ENCODE measurements at regions not wholly inside any gene's neighbourhood (a gene's known extent, or its start where the extent isn't known, plus 50 kb on each side); places are given as distances from the start of the nearest gene placed in this dataset.
"Not testable (repeated sequence)": the region's sequence is repeated elsewhere in the genome, so short reads cannot be mapped to it uniquely, and the experiment has no call there.

GRCh38 chr2:195125889-195126288 lies 531.1 kb upstream of the SLC39A10 start:
- DNase-seq = not testable (repeated sequence)

DNA sequence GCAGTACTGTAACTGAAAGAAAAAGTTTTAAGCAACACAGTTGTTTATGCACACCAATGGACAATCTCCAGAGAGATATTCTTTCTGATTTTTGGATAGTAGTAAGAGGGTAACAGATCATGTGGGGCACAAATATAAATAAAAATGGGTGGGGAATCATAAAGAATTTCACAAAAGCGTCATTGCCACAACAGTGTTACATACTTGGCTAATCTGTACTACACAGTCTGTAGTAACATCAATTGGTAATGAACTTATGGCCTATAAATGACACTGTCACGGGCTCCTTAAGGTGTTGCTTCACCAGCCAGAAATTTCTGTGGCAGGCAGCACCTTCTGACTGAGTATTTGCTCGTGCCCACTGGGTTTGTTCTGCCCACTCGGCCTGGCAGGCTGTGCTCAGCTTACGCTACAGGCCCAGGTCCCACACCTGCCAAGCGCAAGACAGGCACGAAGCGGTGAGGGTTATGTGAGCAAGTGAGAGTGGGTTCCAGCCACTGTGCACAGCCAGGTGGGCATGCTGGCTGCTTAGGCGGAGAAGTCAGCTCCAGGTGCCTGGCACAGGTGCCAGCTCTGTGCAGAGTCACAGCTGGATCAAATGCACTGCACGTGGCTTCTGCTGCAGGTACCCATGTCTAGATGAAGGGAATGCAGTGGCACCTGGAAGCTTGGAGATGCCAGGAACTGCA lies 532.5 kb upstream of the SLC39A10 start:
- DNase-seq = no peak

- no peak for DNase-seq
These were observed 534.4 kb upstream of the SLC39A10 start for GRCh38 chr2:195122653-195123052.

DNA sequence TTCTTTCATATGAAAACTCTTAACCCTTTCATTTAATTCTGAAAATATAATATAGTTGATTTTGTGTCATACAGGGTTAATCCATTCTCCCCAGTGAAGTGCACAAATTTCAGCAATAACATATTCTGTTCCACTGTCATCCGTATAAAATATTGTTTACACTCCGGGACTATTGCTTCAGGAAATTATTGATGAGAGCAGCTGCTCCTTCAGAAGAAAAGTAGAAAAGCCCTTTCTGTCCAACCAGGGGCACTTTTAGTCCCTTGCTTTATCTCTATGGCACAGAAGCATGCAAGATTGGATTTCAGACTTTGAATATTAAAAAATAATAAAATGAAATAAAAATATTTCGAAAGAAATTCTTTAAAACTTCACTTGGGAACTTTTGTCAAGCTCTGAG lies 535.7 kb upstream of the SLC39A10 start:
- DNase-seq = no peak

- DNase-seq = no peak
These were observed 537.8 kb upstream of the SLC39A10 start for GRCh38 chr2:195119231-195119630.

DNA sequence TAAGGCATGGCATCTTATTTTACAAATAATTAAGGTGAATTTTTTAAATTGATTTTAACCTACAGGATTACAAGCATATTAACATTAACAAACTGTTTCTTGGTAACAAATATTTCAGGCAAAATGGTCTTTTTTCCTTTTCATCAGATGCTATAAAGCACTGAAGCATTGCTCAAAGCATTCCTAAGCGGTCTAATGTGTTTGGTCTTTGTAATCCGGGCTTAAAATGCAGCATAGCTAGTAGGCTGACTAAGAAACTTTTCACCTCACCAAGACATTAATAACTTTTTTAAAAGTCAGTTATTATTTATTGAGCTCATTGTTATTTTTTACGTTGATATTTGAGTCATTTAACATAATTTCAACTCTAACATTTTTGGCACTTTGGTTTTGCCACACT lies 538.8 kb upstream of the SLC39A10 start:
- DNase-seq = no peak

GRCh38 chr2:195117011-195117410 lies 540.0 kb upstream of the SLC39A10 start:
- DNase-seq = no peak

GRCh38 chr2:195115738-195116137 lies 541.3 kb upstream of the SLC39A10 start:
- DNase-seq = no peak

- DNase-seq = no peak
These were observed 548.8 kb upstream of the SLC39A10 start for GRCh38 chr2:195108182-195108581.

GRCh38 chr2:195106681-195107380 lies 550.2 kb upstream of the SLC39A10 start:
- DNase-seq = no peak

DNA sequence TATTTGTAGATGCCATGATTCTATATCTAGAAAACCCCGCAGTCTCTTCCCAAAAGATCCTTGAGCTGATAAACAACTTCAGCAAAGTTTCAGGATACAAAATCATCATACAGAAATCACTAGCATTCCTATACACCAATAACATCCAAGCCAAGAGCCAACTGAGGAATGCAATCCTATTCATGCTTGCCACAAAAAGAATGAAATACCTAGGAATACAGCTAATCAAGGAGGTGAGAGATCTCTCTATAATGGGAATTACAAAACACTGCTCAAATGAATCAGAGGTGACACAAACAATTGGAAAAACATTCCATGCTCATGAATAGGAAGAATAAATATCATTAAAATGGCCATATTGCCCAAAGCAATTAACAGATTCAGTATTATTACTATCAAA lies 551.4 kb upstream of the SLC39A10 start:
- no peak for DNase-seq

GRCh38 chr2:195094330-195094729 lies 562.7 kb upstream of the SLC39A10 start:
- no peak for DNase-seq

GRCh38 chr2:195092341-195092740 lies 564.7 kb upstream of the SLC39A10 start:
- DNase-seq = no peak

DNA sequence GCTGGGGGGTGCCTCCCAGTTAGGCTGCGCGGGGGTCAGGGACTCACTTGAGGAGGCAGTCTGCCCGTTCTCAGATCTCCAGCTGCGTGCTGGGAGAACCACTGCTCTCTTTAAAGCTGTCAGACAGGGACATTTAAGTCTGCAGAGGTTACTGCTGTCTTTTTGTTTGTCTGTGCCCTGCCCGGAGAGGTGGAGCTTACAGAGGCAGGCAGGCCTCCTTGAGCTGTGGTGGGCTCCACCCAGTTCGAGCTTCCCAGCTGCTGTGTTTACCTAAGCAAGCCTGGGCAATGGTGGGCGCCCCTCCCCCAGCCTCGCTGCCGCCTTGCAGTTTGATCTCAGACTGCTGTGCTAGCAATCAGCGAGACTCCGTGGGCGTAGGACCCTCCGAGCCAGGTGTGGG lies 584.2 kb upstream of the SLC39A10 start:
- not testable (repeated sequence) for DNase-seq

DNA sequence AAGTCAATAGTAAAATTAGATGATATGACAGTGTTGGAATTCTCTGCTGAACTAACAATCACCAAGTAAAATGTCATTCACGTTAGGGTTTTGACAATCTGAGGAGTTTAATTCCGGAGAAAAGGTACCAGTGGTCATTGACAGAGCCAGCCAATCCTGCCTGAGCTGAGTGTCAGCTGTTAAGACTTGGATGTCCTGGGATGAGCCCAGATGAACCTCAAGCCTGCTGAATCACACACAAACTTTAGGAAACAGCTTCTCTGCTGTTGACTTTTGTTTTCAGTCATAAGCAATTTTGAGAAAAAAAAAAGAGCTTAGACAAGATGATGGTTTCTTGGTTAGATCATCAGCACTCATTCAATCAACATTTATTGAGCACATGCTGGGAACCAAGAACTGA lies 600.0 kb upstream of the SLC39A10 start:
- no peak for DNase-seq

GRCh38 chr2:195055996-195056395 lies 601.0 kb upstream of the SLC39A10 start:
- no peak for DNase-seq

GRCh38 chr2:195051401-195051800 lies 605.6 kb upstream of the SLC39A10 start:
- DNase-seq = no peak

- no peak for DNase-seq
These were observed 607.5 kb upstream of the SLC39A10 start for GRCh38 chr2:195049372-195050031.

GRCh38 chr2:195047955-195048354 lies 609.1 kb upstream of the SLC39A10 start:
- no peak for DNase-seq

- no peak for DNase-seq
These were observed 612.2 kb upstream of the SLC39A10 start for GRCh38 chr2:195044801-195045200.

DNA sequence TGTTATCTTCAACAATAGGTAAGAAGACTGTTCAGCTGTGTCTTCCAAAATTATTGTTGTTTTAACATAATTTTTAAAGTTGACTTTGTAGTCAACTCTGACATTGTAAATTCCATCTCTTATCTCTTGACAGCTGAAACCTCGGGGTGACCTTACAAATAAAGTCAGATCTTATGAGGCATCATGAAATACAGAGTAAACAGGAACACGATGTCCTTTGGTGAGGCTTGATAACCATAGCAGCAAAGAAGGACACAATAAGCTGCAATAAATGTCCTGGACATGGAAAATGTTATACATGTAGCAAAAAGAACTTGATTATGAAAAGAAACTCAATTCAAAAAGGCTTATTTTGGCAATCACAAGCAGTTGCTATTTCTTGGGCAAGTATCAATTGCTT lies 618.9 kb upstream of the SLC39A10 start:
- no peak for DNase-seq

DNA sequence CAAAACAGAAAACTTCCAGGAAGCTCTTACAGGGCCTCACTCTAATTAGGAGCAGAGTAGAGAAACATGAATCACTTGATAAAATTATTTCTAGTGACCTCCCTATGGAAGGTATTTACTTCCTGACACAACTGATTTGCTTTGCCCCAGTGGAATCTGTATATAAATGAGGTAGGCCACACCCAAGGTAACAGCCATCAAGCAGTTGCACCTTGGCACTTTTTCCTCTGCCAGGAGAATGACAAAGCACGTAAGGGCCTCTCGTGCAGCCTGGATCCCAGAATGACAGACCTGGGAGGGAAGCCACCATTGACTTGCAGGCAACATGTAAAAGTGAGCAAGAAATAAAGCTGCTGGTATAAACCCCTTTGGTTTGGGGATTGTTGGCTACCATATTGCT lies 620.0 kb upstream of the SLC39A10 start:
- DNase-seq = no peak

DNA sequence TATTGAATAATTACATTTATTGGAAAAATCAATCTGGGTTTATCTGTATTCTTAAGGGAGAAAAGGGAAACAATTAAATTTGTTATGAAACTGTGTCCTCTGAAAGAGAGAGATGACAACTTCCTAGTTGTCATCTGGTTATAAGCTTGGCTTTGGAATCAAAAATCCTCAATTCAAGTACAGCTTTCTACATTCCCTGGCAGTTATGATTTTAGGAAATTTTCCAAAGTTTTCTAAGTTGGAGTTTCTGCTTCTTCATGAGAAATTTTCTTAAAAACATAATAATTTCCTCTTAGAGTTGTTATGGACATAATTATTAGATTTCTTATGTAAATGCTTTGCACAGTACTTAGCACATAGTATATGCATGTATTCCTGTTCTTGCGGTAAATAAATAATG lies 625.6 kb upstream of the SLC39A10 start:
- DNase-seq = no peak
